ENCODE measurements at regions not wholly inside any gene's neighbourhood (a gene's known extent, or its start where the extent isn't known, plus 50 kb on each side); places are given as distances from the start of the nearest gene placed in this dataset.

- TF ChIP-seq, protein P1, sequence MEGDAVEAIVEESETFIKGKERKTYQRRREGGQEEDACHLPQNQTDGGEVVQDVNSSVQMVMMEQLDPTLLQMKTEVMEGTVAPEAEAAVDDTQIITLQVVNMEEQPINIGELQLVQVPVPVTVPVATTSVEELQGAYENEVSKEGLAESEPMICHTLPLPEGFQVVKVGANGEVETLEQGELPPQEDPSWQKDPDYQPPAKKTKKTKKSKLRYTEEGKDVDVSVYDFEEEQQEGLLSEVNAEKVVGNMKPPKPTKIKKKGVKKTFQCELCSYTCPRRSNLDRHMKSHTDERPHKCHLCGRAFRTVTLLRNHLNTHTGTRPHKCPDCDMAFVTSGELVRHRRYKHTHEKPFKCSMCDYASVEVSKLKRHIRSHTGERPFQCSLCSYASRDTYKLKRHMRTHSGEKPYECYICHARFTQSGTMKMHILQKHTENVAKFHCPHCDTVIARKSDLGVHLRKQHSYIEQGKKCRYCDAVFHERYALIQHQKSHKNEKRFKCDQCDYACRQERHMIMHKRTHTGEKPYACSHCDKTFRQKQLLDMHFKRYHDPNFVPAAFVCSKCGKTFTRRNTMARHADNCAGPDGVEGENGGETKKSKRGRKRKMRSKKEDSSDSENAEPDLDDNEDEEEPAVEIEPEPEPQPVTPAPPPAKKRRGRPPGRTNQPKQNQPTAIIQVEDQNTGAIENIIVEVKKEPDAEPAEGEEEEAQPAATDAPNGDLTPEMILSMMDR (IDR thresholded peaks at IDR 0.05), result no peak
- no peak for TF ChIP-seq EP300 (IDR thresholded peaks at IDR 0.05)
Observed at GRCh38 chr12:67927815-67928214, 61.4 kb upstream of the IFNG-AS1 start.

Measured in esophagus muscularis mucosa (tissue), 3 donors.